ENCODE measurements at regions not wholly inside any gene's neighbourhood (a gene's known extent, or its start where the extent isn't known, plus 50 kb on each side); places are given as distances from the start of the nearest gene placed in this dataset.

GRCh38 chr12:91622981-91623380 lies 440.4 kb upstream of the DCN start:
- Mint-ChIP-seq H3K27me3 (peaks cover 4 to 7% of the 10 kb centered on the region in 2 donors), H3K4me3 (no peak overlapping the region), H3K27ac (no peak overlapping the region), H3K9me3 (peaks cover 8 to 23% (median 15%) of the 10 kb centered on the region in 8 donors), H3K36me3 (no peaks in the 10 kb centered on the region), H3K4me1 (peaks cover 0 to 1% (median 0%) of the 10 kb centered on the region in 4 donors)
- H3K27ac ChIP-seq (ENCODE audit: low read depth, low read length), result no peak overlapping the region
- H3K27me3 ChIP-seq (ENCODE audit: insufficient read depth, low read length), result no peaks in the 10 kb centered on the region
- no peak overlapping the region for H3K4me3 ChIP-seq (ENCODE audit: low read length in 2 of 2)
- intact Hi-C loops (cut with micrococcal nuclease), result no loop called here
- H3K9me3 ChIP-seq (ENCODE audit: control insufficient read depth in 1 of 2, low read length in 2 of 2), result no peaks in the 10 kb centered on the region
- ChIA-PET CTCF (ENCODE audit: partially characterized antibody) (no interaction called here), POLR2A (ENCODE audit: partially characterized antibody) (interaction anchor here (0.6 kb wide), 1 partner anchor 20 kb away, joined by 3 read pairs; no protein-coding TSS in a partner anchor)
- H3K36me3 ChIP-seq (ENCODE audit: insufficient read depth, low read length), result no peaks in the 10 kb centered on the region
- DNase-seq, result no peak
- H3K4me1 ChIP-seq (ENCODE audit: insufficient read depth, low read length), result no peaks in the 10 kb centered on the region

DNA sequence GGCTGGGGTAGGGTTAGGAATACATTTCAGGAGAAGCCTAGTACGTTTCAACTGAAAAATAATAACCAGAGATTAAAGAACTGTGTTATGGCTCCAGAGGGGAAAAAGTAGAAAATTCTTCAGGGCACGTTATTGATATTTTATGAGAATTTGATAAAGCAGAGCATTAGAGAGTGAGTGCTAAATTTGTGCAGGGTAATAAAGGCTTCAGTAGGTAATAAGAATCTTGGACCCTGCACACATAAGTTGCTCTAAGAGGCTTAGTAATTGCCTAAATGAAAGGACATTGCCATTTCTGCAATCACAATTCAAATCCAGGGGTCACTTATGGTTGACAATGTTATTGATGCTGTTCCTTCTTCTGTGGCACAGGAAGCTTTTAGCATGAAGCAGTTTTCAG lies 439.4 kb upstream of the DCN start:
- peaks cover 0 to 1% (median 0%) of the 10 kb centered on the region in 4 donors for H3K4me1 Mint-ChIP-seq
- peaks cover 7 to 19% (median 11%) of the 10 kb centered on the region in 8 donors for H3K9me3 Mint-ChIP-seq
- Histone ChIP-seq H3K4me1 (ENCODE audit: insufficient read depth, low read length) (no peaks in the 10 kb centered on the region), H3K27ac (ENCODE audit: low read depth, low read length) (no peak overlapping the region), H3K9me3 (ENCODE audit: control insufficient read depth in 1 of 2, low read length in 2 of 2) (no peaks in the 10 kb centered on the region), H3K4me3 (ENCODE audit: low read length in 2 of 2) (no peak overlapping the region), H3K27me3 (ENCODE audit: insufficient read depth, low read length) (no peaks in the 10 kb centered on the region), H3K36me3 (ENCODE audit: insufficient read depth, low read length) (no peaks in the 10 kb centered on the region)
- no peak overlapping the region for H3K27ac Mint-ChIP-seq
- intact Hi-C loops (cut with micrococcal nuclease), result no loop called here
- POLR2A ChIA-PET (ENCODE audit: partially characterized antibody), result no interaction called here
- no peak for DNase-seq
- CTCF ChIA-PET (ENCODE audit: partially characterized antibody), result no interaction called here
- H3K36me3 Mint-ChIP-seq, result no peaks in the 10 kb centered on the region
- H3K4me3 Mint-ChIP-seq, result no peak overlapping the region
- peaks cover 2 to 7% of the 10 kb centered on the region in 2 donors for H3K27me3 Mint-ChIP-seq

- peaks cover 0 to 1% (median 0%) of the 10 kb centered on the region in 4 donors for H3K4me1 Mint-ChIP-seq
Measured at GRCh38 chr12:91620992-91621391, 438.4 kb upstream of the DCN start.

GRCh38 chr12:91620422-91620821 lies 437.8 kb upstream of the DCN start:
- Histone ChIP-seq H3K4me3 (ENCODE audit: low read length in 2 of 2) (no peak overlapping the region), H3K27ac (ENCODE audit: low read depth, low read length) (no peak overlapping the region), H3K27me3 (ENCODE audit: insufficient read depth, low read length) (no peaks in the 10 kb centered on the region), H3K36me3 (ENCODE audit: insufficient read depth, low read length) (no peaks in the 10 kb centered on the region), H3K4me1 (ENCODE audit: insufficient read depth, low read length) (no peaks in the 10 kb centered on the region), H3K9me3 (ENCODE audit: control insufficient read depth in 1 of 2, low read length in 2 of 2) (no peaks in the 10 kb centered on the region)
- H3K9me3 Mint-ChIP-seq, result peaks cover 0 to 8% (median 5%) of the 10 kb centered on the region in 8 donors
- no peak for DNase-seq
- H3K36me3 Mint-ChIP-seq, result no peaks in the 10 kb centered on the region
- H3K4me3 Mint-ChIP-seq, result no peak overlapping the region
- H3K4me1 Mint-ChIP-seq, result peaks cover 0 to 1% (median 0%) of the 10 kb centered on the region in 4 donors
- H3K27ac Mint-ChIP-seq, result no peak overlapping the region
- POLR2A ChIA-PET (ENCODE audit: partially characterized antibody), result no interaction called here
- intact Hi-C loops (cut with micrococcal nuclease), result no loop called here
- peaks cover 2 to 7% of the 10 kb centered on the region in 2 donors for H3K27me3 Mint-ChIP-seq
- CTCF ChIA-PET (ENCODE audit: partially characterized antibody), result no interaction called here

More at GRCh38 chr12:91620992-91621391, 438.4 kb upstream of the DCN start:
- ChIA-PET POLR2A (ENCODE audit: partially characterized antibody) (no interaction called here), CTCF (ENCODE audit: partially characterized antibody) (no interaction called here)
- H3K36me3 ChIP-seq (ENCODE audit: insufficient read depth, low read length), result no peaks in the 10 kb centered on the region
- Mint-ChIP-seq H3K27me3 (peaks cover 2 to 7% of the 10 kb centered on the region in 2 donors), H3K9me3 (peaks cover 2 to 10% (median 5%) of the 10 kb centered on the region in 8 donors), H3K4me3 (no peak overlapping the region), H3K36me3 (no peaks in the 10 kb centered on the region), H3K27ac (no peak overlapping the region)
- no peak overlapping the region for H3K4me3 ChIP-seq (ENCODE audit: low read length in 2 of 2)
- no peak overlapping the region for H3K27ac ChIP-seq (ENCODE audit: low read depth, low read length)
- H3K27me3 ChIP-seq (ENCODE audit: insufficient read depth, low read length), result no peaks in the 10 kb centered on the region
- intact Hi-C loops (cut with micrococcal nuclease), result no loop called here
- DNase-seq, result no peak
- no peaks in the 10 kb centered on the region for H3K9me3 ChIP-seq (ENCODE audit: control insufficient read depth in 1 of 2, low read length in 2 of 2)
- H3K4me1 ChIP-seq (ENCODE audit: insufficient read depth, low read length), result no peaks in the 10 kb centered on the region

DNA sequence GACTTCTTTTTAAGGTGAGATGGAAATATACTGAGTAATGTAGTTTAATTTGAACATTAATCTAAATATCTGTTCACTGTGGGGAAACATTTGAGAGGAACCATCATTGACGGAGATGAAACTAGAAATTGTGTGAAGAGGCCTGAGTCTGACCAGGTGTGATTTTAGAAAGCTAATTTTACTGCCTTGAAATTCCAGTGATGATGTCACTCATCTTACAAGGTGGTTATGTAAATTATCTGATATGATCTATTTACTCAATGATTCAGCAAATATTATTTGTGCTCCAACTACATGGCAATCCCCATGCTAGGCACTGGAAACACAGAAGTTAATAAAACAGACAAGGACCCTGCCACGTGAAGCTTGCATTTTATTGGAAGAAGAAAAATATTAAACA lies 435.7 kb upstream of the DCN start:
- Mint-ChIP-seq H3K9me3 (no peaks in the 10 kb centered on the region), H3K27me3 (peaks cover 0 to 2% of the 10 kb centered on the region in 2 donors), H3K4me3 (no peak overlapping the region), H3K36me3 (no peaks in the 10 kb centered on the region), H3K4me1 (peaks cover 0 to 1% (median 0%) of the 10 kb centered on the region in 4 donors), H3K27ac (no peak overlapping the region)
- intact Hi-C loops (cut with micrococcal nuclease), result no loop called here
- no peaks in the 10 kb centered on the region for H3K4me1 ChIP-seq (ENCODE audit: insufficient read depth, low read length)
- no peaks in the 10 kb centered on the region for H3K27me3 ChIP-seq (ENCODE audit: insufficient read depth, low read length)
- no peak overlapping the region for H3K4me3 ChIP-seq (ENCODE audit: low read length in 2 of 2)
- DNase-seq, result no peak
- H3K36me3 ChIP-seq (ENCODE audit: insufficient read depth, low read length), result no peaks in the 10 kb centered on the region
- POLR2A ChIA-PET (ENCODE audit: partially characterized antibody), result no interaction called here
- H3K9me3 ChIP-seq (ENCODE audit: control insufficient read depth in 1 of 2, low read length in 2 of 2), result no peaks in the 10 kb centered on the region
- CTCF ChIA-PET (ENCODE audit: partially characterized antibody), result no interaction called here
- no peak overlapping the region for H3K27ac ChIP-seq (ENCODE audit: low read depth, low read length)

DNA sequence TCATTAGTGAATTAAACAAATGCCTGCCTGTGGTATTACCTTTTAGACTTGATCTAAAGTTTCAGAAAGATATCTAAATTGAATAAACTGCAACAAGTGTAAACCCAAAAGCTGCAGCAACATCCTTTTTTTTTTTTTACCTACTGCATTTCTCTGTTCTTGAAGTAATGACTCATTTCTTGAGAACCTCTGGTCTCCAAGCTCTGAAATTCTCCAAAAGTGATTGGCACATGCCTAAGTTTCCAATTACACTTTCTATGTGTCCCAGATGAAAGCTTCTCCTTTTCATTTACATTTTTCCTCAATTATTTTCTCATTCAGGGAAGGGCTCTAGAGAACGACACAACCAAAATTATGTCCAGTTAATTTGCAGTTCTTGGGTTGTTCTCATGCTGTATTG lies 435.2 kb upstream of the DCN start:
- H3K9me3 Mint-ChIP-seq, result no peaks in the 10 kb centered on the region
- Histone ChIP-seq H3K9me3 (ENCODE audit: control insufficient read depth in 1 of 2, low read length in 2 of 2) (no peaks in the 10 kb centered on the region), H3K4me3 (ENCODE audit: low read length in 2 of 2) (no peak overlapping the region), H3K4me1 (ENCODE audit: insufficient read depth, low read length) (no peaks in the 10 kb centered on the region), H3K36me3 (ENCODE audit: insufficient read depth, low read length) (no peaks in the 10 kb centered on the region), H3K27ac (ENCODE audit: low read depth, low read length) (no peak overlapping the region), H3K27me3 (ENCODE audit: insufficient read depth, low read length) (no peaks in the 10 kb centered on the region)
- intact Hi-C loops (cut with micrococcal nuclease), result no loop called here
- H3K27ac Mint-ChIP-seq, result no peak overlapping the region
- CTCF ChIA-PET (ENCODE audit: partially characterized antibody), result no interaction called here
- DNase-seq, result no peak
- no peaks in the 10 kb centered on the region for H3K36me3 Mint-ChIP-seq
- peaks cover 0 to 1% (median 0%) of the 10 kb centered on the region in 4 donors for H3K4me1 Mint-ChIP-seq
- no peak overlapping the region for H3K4me3 Mint-ChIP-seq
- POLR2A ChIA-PET (ENCODE audit: partially characterized antibody), result no interaction called here
- peaks cover 0 to 2% of the 10 kb centered on the region in 2 donors for H3K27me3 Mint-ChIP-seq

DNA sequence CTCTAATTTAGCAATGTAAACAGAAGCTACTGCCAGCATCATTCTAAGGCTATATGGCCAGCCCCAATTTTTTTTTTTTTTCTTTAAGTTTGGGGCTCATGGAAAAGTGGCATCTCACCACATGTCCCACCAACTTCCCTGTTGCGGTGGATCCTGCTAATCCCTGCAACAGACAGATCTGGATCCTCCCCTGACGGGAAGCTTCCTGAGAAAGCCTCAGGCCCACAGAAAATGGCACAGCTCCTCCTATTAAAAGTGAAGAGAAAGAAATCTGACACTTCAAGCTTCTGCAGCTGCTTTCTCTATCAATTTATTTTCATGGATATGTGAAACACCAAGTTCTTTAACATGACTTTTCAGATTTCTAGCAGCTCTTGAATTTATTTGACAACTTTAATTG lies 433.8 kb upstream of the DCN start:
- no peak overlapping the region for H3K27ac Mint-ChIP-seq
- peaks cover 0 to 1% (median 0%) of the 10 kb centered on the region in 8 donors for H3K9me3 Mint-ChIP-seq
- H3K36me3 Mint-ChIP-seq, result no peaks in the 10 kb centered on the region
- H3K4me1 Mint-ChIP-seq, result peaks cover 0 to 1% (median 0%) of the 10 kb centered on the region in 4 donors
- no peak overlapping the region for H3K4me3 ChIP-seq (ENCODE audit: low read length in 2 of 2)
- ChIA-PET POLR2A (ENCODE audit: partially characterized antibody) (interaction anchor here (0.6 kb wide), 1 partner anchor 1902 kb away, joined by 3 read pairs; no protein-coding TSS in a partner anchor), CTCF (ENCODE audit: partially characterized antibody) (no interaction called here)
- no peak overlapping the region for H3K27ac ChIP-seq (ENCODE audit: low read depth, low read length)
- peaks cover 0 to 2% of the 10 kb centered on the region in 2 donors for H3K27me3 Mint-ChIP-seq
- intact Hi-C loops (cut with micrococcal nuclease), result no loop called here
- no peaks in the 10 kb centered on the region for H3K9me3 ChIP-seq (ENCODE audit: control insufficient read depth in 1 of 2, low read length in 2 of 2)
- no peaks in the 10 kb centered on the region for H3K36me3 ChIP-seq (ENCODE audit: insufficient read depth, low read length)
- no peak for DNase-seq
- no peak overlapping the region for H3K4me3 Mint-ChIP-seq
- H3K27me3 ChIP-seq (ENCODE audit: insufficient read depth, low read length), result no peaks in the 10 kb centered on the region
- H3K4me1 ChIP-seq (ENCODE audit: insufficient read depth, low read length), result no peaks in the 10 kb centered on the region

Data from CD4-positive, alpha-beta memory T cell (primary cell).